ENCODE measurements at regions not wholly inside any gene's neighbourhood (a gene's known extent, or its start where the extent isn't known, plus 50 kb on each side); places are given as distances from the start of the nearest gene placed in this dataset.

DNA sequence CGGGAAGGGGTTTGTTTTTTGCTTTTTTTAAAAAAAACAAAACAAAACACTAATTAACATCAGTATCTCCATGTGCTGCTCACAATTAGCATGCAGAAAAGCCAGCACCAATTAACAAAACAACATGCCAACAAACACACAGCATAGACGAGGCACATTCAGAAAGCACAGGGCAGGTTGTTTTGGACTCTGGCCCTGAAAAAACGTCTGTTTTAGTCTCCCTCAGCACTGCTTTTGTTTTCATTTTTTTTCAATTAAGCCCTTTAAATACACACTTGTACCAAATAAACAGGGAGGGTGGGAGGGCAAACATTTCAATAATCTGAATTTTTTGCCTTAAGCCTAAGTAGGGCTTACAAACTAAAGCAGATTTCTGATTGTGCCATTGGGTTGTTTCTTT is 309.6 kb downstream of the DTWD2 start:
- TF ChIP-seq, protein P1, sequence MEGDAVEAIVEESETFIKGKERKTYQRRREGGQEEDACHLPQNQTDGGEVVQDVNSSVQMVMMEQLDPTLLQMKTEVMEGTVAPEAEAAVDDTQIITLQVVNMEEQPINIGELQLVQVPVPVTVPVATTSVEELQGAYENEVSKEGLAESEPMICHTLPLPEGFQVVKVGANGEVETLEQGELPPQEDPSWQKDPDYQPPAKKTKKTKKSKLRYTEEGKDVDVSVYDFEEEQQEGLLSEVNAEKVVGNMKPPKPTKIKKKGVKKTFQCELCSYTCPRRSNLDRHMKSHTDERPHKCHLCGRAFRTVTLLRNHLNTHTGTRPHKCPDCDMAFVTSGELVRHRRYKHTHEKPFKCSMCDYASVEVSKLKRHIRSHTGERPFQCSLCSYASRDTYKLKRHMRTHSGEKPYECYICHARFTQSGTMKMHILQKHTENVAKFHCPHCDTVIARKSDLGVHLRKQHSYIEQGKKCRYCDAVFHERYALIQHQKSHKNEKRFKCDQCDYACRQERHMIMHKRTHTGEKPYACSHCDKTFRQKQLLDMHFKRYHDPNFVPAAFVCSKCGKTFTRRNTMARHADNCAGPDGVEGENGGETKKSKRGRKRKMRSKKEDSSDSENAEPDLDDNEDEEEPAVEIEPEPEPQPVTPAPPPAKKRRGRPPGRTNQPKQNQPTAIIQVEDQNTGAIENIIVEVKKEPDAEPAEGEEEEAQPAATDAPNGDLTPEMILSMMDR (IDR thresholded peaks at IDR 0.05; ENCODE audit: poor library complexity, severe bottlenecking): no peak
- no peak for TF ChIP-seq POLR2AphosphoS5 (IDR thresholded peaks at IDR 0.05)
- TF ChIP-seq MXI1 (conservative IDR thresholded peaks at IDR 0.05; ENCODE audit: poor library complexity, severe bottlenecking): no peak
- TF ChIP-seq EZH2 (IDR thresholded peaks at IDR 0.05; ENCODE audit: borderline replicate concordance, insufficient read depth, low read length, poor library complexity, severe bottlenecking): no peak
- no peak for TF ChIP-seq SMC3 (conservative IDR thresholded peaks at IDR 0.05; ENCODE audit: poor library complexity)
- no peak for TF ChIP-seq TAF1 (IDR thresholded peaks at IDR 0.05; ENCODE audit: low read depth)
